Vagina (tissue), 2 donors: ENCODE measurements at regions not wholly inside any gene's neighbourhood (a gene's known extent, or its start where the extent isn't known, plus 50 kb on each side); places are given as distances from the start of the nearest gene placed in this dataset.

Source experiments
- POLR2A ChIP-seq, 2 donors: fragments of 450-650 bp; IDR thresholded peaks; one replicate each; pipeline ENCODE4 v1.6.1; 2017; ENCODE audit warnings: antibody characterized with exemption in 2 of 2, mild to moderate bottlenecking in 2 of 2, moderate library complexity in 2 of 2
- TF ChIP-seq, protein P1 (sequence below), 3 experiments: fragments of 450-650 bp in 2 of 3; fragments of 200-600 bp in 1 of 3; sonication (generic) in 1 of 3; IDR thresholded peaks; one replicate each; pipeline ENCODE4 v1.5.1; 2017 to 2019; ENCODE audit warnings: antibody characterized with exemption in 3 of 3, mild to moderate bottlenecking in 2 of 3, moderate library complexity in 2 of 3

DNA sequence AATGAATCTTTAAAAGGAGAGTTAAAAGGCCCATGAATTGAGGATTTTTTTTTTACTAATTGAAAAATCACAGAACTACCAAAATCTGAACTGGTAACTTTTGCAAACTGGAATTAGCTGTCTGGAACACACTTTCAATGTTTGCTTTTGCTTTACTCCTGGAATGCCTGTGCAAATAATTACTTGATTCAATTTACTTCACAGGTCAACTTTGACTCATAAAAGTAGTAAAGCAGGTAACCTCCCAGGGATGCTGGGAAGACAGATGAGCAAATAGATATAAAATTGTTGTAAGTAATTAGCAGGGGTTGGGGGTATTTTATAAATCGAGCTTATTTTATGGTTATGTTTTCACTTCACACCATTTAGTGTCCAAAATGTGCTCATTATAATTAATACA, 398.3 kb upstream of the HNRNPA3 start:
- TF ChIP-seq, protein P1, sequence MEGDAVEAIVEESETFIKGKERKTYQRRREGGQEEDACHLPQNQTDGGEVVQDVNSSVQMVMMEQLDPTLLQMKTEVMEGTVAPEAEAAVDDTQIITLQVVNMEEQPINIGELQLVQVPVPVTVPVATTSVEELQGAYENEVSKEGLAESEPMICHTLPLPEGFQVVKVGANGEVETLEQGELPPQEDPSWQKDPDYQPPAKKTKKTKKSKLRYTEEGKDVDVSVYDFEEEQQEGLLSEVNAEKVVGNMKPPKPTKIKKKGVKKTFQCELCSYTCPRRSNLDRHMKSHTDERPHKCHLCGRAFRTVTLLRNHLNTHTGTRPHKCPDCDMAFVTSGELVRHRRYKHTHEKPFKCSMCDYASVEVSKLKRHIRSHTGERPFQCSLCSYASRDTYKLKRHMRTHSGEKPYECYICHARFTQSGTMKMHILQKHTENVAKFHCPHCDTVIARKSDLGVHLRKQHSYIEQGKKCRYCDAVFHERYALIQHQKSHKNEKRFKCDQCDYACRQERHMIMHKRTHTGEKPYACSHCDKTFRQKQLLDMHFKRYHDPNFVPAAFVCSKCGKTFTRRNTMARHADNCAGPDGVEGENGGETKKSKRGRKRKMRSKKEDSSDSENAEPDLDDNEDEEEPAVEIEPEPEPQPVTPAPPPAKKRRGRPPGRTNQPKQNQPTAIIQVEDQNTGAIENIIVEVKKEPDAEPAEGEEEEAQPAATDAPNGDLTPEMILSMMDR (IDR thresholded peaks at IDR 0.05): no peak
- no peak for TF ChIP-seq POLR2A (IDR thresholded peaks at IDR 0.05)
